ENCODE measurements at regions not wholly inside any gene's neighbourhood (a gene's known extent, or its start where the extent isn't known, plus 50 kb on each side); places are given as distances from the start of the nearest gene placed in this dataset.

- TF ChIP-seq CTCF (IDR thresholded peaks at IDR 0.05; ENCODE audit: poor library complexity) (no peak), EZH2 (IDR thresholded peaks at IDR 0.05; ENCODE audit: borderline replicate concordance) (no peak)
Measured at GRCh38 chr2:236899146-236899545, 186.5 kb upstream of the COPS8 start.
